ENCODE measurements at regions not wholly inside any gene's neighbourhood (a gene's known extent, or its start where the extent isn't known, plus 50 kb on each side); places are given as distances from the start of the nearest gene placed in this dataset.

DNA sequence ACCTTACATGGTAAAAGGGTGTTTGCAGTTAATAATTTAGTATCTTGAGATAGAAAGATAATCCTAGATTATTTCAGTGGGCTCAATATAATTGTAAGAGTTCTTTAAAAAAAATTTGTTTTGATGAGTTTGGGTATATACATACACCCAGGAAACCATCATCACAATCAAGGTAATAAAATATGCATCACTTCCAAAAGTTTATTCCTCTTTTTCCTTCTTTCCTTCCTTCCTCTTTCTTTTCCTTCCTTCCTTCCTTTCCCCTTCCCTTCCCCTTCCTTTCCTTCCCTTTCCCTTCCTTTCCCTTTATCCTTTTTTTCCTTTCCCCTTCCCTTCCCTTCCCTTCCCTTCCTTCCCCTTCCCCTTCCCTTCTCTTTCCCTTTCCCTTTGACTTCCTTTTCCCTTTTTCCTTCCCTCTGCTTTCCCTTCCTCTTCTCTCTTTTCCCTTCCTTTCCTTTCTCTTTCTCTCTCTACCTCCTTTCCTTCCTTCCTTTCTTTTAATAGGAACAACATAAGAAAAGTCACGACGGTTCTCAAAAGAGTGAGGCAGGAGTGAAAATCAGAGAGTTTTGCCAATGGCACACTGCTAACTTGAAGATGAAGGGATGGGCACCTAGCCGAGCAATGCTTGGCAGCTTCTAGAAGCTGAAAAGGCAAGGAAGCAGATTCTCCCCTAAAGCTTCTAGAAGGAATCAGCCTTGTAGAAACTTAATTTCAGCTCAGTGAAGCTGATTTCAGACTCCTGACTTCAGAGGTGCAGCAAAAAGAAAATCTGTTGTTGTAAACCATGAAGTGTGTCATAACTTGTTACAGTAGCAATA is 2050.2 kb upstream of the AGA start:
- Histone ChIP-seq H3K27ac (no peak overlapping the region), H3K36me3 (no peaks in the 10 kb centered on the region), H3K4me1 (no peaks in the 10 kb centered on the region), H3K9me3 (peaks cover 0 to 12% of the 10 kb centered on the region in 2 donors), H3K27me3 (no peaks in the 10 kb centered on the region), H3K4me3 (no peak overlapping the region)
- TF ChIP-seq, protein P1, sequence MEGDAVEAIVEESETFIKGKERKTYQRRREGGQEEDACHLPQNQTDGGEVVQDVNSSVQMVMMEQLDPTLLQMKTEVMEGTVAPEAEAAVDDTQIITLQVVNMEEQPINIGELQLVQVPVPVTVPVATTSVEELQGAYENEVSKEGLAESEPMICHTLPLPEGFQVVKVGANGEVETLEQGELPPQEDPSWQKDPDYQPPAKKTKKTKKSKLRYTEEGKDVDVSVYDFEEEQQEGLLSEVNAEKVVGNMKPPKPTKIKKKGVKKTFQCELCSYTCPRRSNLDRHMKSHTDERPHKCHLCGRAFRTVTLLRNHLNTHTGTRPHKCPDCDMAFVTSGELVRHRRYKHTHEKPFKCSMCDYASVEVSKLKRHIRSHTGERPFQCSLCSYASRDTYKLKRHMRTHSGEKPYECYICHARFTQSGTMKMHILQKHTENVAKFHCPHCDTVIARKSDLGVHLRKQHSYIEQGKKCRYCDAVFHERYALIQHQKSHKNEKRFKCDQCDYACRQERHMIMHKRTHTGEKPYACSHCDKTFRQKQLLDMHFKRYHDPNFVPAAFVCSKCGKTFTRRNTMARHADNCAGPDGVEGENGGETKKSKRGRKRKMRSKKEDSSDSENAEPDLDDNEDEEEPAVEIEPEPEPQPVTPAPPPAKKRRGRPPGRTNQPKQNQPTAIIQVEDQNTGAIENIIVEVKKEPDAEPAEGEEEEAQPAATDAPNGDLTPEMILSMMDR (IDR thresholded peaks at IDR 0.05) = no peak
- intact Hi-C loops (cut with DNase I) = no loop called here
- ATAC-seq = no peak
- DNase-seq = no peak

DNA sequence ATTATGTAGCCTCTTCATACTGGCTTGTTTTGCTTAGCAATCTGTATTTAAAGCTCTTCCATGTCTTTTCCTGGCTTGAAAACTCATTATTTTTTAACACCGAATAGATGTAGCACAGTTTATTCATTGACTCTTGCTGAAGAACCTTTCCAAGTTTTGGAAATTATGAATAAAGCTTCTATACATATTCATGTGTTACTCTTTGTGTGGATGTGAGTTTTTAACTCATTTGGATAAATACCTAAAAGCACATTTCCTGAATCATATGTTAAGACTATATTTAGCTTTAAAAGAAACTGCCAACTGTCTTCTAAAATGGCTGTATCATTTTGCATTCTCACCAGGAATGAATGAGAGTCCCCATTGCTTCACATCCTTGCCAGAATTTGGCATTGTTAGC is 2061.7 kb upstream of the AGA start:
- Histone ChIP-seq H3K9me3 (no peaks in the 10 kb centered on the region), H3K4me1 (no peaks in the 10 kb centered on the region), H3K27ac (no peak overlapping the region), H3K27me3 (no peaks in the 10 kb centered on the region), H3K4me3 (no peak overlapping the region), H3K36me3 (no peaks in the 10 kb centered on the region)
- DNase-seq (no peak), ATAC-seq (no peak)
- TF ChIP-seq, protein P1 (IDR thresholded peaks at IDR 0.05) = no peak
- intact Hi-C loops (cut with DNase I) = no loop called here

DNA sequence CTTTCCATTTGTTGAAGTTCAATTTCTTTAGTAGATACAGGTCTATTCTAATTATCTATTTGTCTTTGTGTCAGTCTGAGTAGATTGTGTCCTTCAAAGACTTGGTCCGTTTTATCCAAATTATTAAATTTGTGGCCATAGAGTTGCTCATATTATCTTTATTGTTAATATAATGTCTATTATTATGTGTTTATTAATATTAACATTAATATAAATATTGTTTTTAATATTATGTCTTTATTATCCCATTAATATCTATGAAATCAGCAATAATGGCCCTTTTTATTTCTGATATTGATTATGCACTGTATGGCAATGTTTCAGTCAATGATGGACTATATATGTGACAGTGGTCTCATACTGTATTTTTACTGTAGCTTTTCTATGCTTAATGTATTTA is 2067.3 kb upstream of the AGA start:
- Histone ChIP-seq H3K9me3 (peaks cover 0 to 3% of the 10 kb centered on the region in 2 donors), H3K4me3 (no peak overlapping the region), H3K36me3 (no peaks in the 10 kb centered on the region), H3K27me3 (no peaks in the 10 kb centered on the region), H3K27ac (no peak overlapping the region), H3K4me1 (no peaks in the 10 kb centered on the region)
- TF ChIP-seq, protein P1 (IDR thresholded peaks at IDR 0.05) = no peak
- intact Hi-C loops (cut with DNase I) = no loop called here
- no peak for DNase-seq
- no peak for ATAC-seq

DNA sequence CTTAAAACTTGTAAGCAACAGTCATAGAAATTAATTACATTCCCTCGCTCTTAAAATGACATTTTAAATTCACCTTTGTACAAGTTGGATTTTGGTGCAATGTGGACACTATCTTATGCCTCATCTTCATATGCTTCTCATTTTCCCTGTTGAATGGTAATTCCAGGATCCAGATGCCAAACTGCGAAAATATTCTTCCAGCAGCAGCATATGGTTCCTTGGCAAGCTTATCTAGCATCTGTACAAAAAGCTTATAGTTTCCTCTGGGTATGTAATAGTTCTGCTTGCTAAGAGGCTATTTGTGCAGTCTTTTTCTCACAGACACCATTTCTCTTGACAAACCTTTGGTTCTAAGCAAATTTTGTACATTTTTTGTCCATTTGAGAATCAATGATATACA is 2079.7 kb upstream of the AGA start:
- peaks cover 0 to 5% of the 10 kb centered on the region in 2 donors for H3K9me3 ChIP-seq
- no peak overlapping the region for H3K27ac ChIP-seq
- DNase-seq (peak in 2 of 4 donors; percentile 7 to 13), ATAC-seq (no peak)
- H3K4me1 ChIP-seq = no peaks in the 10 kb centered on the region
- no peaks in the 10 kb centered on the region for H3K36me3 ChIP-seq
- TF ChIP-seq, protein P1 (IDR thresholded peaks at IDR 0.05) = no peak
- H3K27me3 ChIP-seq = no peaks in the 10 kb centered on the region
- intact Hi-C loops (cut with DNase I) = no loop called here
- no peak overlapping the region for H3K4me3 ChIP-seq

DNA sequence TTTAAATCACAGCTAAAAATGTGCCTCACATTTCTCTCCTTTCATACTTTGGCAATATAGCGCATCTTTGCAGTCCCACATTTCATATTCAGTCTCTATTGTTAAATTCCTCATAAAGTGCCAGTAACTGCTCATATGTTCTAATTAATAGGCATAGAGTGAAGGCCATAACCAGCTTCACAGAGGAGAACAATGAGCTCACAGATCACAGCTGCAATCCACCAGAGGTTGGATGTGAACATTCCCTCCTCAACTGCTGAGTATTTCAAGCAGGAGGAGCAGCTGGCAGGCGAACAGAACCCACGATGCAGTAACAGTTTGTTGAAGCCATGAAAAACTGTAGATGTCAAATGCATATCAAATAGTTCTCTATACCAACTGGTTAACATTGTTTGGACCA is 2088.7 kb upstream of the AGA start:
- no peak overlapping the region for H3K27ac ChIP-seq
- no peaks in the 10 kb centered on the region for H3K36me3 ChIP-seq
- ATAC-seq (no peak), DNase-seq (no peak)
- H3K9me3 ChIP-seq = peaks cover 0 to 7% of the 10 kb centered on the region in 2 donors
- intact Hi-C loops (cut with DNase I) = no loop called here
- H3K4me1 ChIP-seq = no peaks in the 10 kb centered on the region
- no peaks in the 10 kb centered on the region for H3K27me3 ChIP-seq
- H3K4me3 ChIP-seq = no peak overlapping the region
- TF ChIP-seq, protein P1 (IDR thresholded peaks at IDR 0.05) = no peak
